ENCODE measurements at regions not wholly inside any gene's neighbourhood (a gene's known extent, or its start where the extent isn't known, plus 50 kb on each side); places are given as distances from the start of the nearest gene placed in this dataset.
A peak's percentile ranks its signal among the peaks of the same experiment; 100 is the strongest.
"Not testable (repeated sequence)": the region's sequence is repeated elsewhere in the genome, so short reads cannot be mapped to it uniquely, and the experiment has no call there.

GRCh38 chr17:71762526-71762925 is 358.3 kb upstream of the SOX9 start:
- no peak for DNase-seq (ENCODE audit: extremely low read depth, low read depth)

- DNase-seq (ENCODE audit: extremely low read depth, low read depth), result peak; percentile 28
These were observed 356.3 kb upstream of the SOX9 start for GRCh38 chr17:71764505-71764904.

GRCh38 chr17:71765437-71765836 is 355.4 kb upstream of the SOX9 start:
- DNase-seq (ENCODE audit: extremely low read depth, low read depth), result no peak

- no peak for DNase-seq (ENCODE audit: extremely low read depth, low read depth)
These were observed 351.0 kb upstream of the SOX9 start for GRCh38 chr17:71769850-71770249.

- no peak for DNase-seq (ENCODE audit: extremely low read depth, low read depth)
These were observed 343.7 kb upstream of the SOX9 start for GRCh38 chr17:71777048-71777640.

- no peak for DNase-seq (ENCODE audit: extremely low read depth, low read depth)
These were observed 341.3 kb upstream of the SOX9 start for GRCh38 chr17:71779482-71779881.

GRCh38 chr17:71780596-71780995 is 340.2 kb upstream of the SOX9 start:
- DNase-seq (ENCODE audit: extremely low read depth, low read depth), result no peak

- not testable (repeated sequence) for DNase-seq (ENCODE audit: extremely low read depth, low read depth)
These were observed 338.8 kb upstream of the SOX9 start for GRCh38 chr17:71782021-71782420.

GRCh38 chr17:71790791-71791190 is 330.0 kb upstream of the SOX9 start:
- no peak for DNase-seq (ENCODE audit: extremely low read depth, low read depth)

GRCh38 chr17:71791311-71791710 is 329.5 kb upstream of the SOX9 start:
- DNase-seq (ENCODE audit: extremely low read depth, low read depth), result no peak

- DNase-seq (ENCODE audit: extremely low read depth, low read depth), result no peak
These were observed 327.9 kb upstream of the SOX9 start for GRCh38 chr17:71792966-71793365.

GRCh38 chr17:71793518-71793917 is 327.3 kb upstream of the SOX9 start:
- no peak for DNase-seq (ENCODE audit: extremely low read depth, low read depth)

GRCh38 chr17:71798701-71799100 is 322.1 kb upstream of the SOX9 start:
- DNase-seq (ENCODE audit: extremely low read depth, low read depth), result no peak

- DNase-seq (ENCODE audit: extremely low read depth, low read depth), result no peak
These were observed 321.2 kb upstream of the SOX9 start for GRCh38 chr17:71799657-71800056.

GRCh38 chr17:71801301-71801700 is 319.5 kb upstream of the SOX9 start:
- no peak for DNase-seq (ENCODE audit: extremely low read depth, low read depth)

GRCh38 chr17:71802663-71803062 is 318.2 kb upstream of the SOX9 start:
- DNase-seq (ENCODE audit: extremely low read depth, low read depth), result no peak

- DNase-seq (ENCODE audit: extremely low read depth, low read depth), result no peak
These were observed 317.1 kb upstream of the SOX9 start for GRCh38 chr17:71803656-71804284.

GRCh38 chr17:71809537-71809936 is 311.3 kb upstream of the SOX9 start:
- DNase-seq (ENCODE audit: extremely low read depth, low read depth), result no peak

- DNase-seq (ENCODE audit: extremely low read depth, low read depth), result not testable (repeated sequence)
These were observed 307.0 kb upstream of the SOX9 start for GRCh38 chr17:71813861-71814260.

GRCh38 chr17:71821511-71821910 is 299.3 kb upstream of the SOX9 start:
- no peak for DNase-seq (ENCODE audit: extremely low read depth, low read depth)

GRCh38 chr17:71824671-71825070 is 296.1 kb upstream of the SOX9 start:
- no peak for DNase-seq (ENCODE audit: extremely low read depth, low read depth)

GRCh38 chr17:71825687-71826086 is 295.1 kb upstream of the SOX9 start:
- DNase-seq (ENCODE audit: extremely low read depth, low read depth), result no peak

- no peak for DNase-seq (ENCODE audit: extremely low read depth, low read depth)
These were observed 292.6 kb upstream of the SOX9 start for GRCh38 chr17:71828182-71828596.
